Naive thymus-derived CD4-positive, alpha-beta T cell (primary cell): ENCODE measurements at regions not wholly inside any gene's neighbourhood (a gene's known extent, or its start where the extent isn't known, plus 50 kb on each side); places are given as distances from the start of the nearest gene placed in this dataset.

Source experiments
- ATAC-seq: fragments of 150-1000 bp; cut with Tn5 transposase; 2 replicates; pipeline ENCODE4 v1.10.0; 2021; ENCODE audit warnings: mild to moderate bottlenecking, moderate library complexity
- CTCF ChIA-PET: fragments of 350-600 bp; sonication (Branson Sonifier 250); formaldehyde crosslinking; loops from one replicate; lab custom pipeline; 2021; ENCODE audit warnings: antibody characterized with exemption; lab: Charles Lee
- POLR2A ChIA-PET: fragments of 350-600 bp; sonication (Branson Sonifier 250); formaldehyde crosslinking; loops from one replicate; lab custom pipeline; 2021; ENCODE audit warnings: antibody characterized with exemption, inconsistent platforms; lab: Charles Lee
- DNase-seq, 9 donors: peaks; one replicate each; pipeline versions ENCODE4 v3.0.0 to v3.0.0-alpha.2; 2020 to 2022; ENCODE audit warnings: mixed read lengths in 1 of 9
- H3K27ac ChIP-seq: one replicate; pipeline ENCODE4 v1.7.0; 2013; ENCODE audit warnings: mild to moderate bottlenecking, low read depth, low read length, moderate library complexity
- H3K27me3 ChIP-seq, 2 donors: one replicate each; pipeline ENCODE4 v1.7.0; 2013; ENCODE audit warnings: low read length in 2 of 2, mild to moderate bottlenecking in 2 of 2, moderate library complexity in 2 of 2; ENCODE audit not compliant: control insufficient read depth in 2 of 2, insufficient read depth in 2 of 2
- H3K36me3 ChIP-seq, 3 experiments: 1 replicate in 2 of 3; 2 replicates in 1 of 3; pipeline ENCODE4 v1.7.0; 2013; ENCODE audit warnings: low read length in 3 of 3, mild to moderate bottlenecking in 3 of 3, moderate library complexity in 1 of 3; ENCODE audit not compliant: insufficient read depth in 3 of 3, control insufficient read depth in 2 of 3
- H3K4me1 ChIP-seq, 2 donors: one replicate each; pipeline ENCODE4 v1.7.0; 2013; ENCODE audit warnings: low read length in 2 of 2, mild to moderate bottlenecking in 2 of 2, moderate library complexity in 1 of 2; ENCODE audit not compliant: control insufficient read depth in 2 of 2, insufficient read depth in 2 of 2
- H3K4me3 ChIP-seq: 2 replicates; pipeline ENCODE4 v1.7.0; 2013; ENCODE audit warnings: mild to moderate bottlenecking, low read length
- H3K9me3 ChIP-seq, 3 experiments: 1 replicate in 2 of 3; 2 replicates in 1 of 3; pipeline ENCODE4 v1.7.0; 2013; ENCODE audit warnings: low read length in 3 of 3; ENCODE audit not compliant: control insufficient read depth in 2 of 3
- H3K27ac Mint-ChIP-seq, 9 donors: one replicate each; pipeline ENCODE4 v1.8.0; 2020 to 2022; ENCODE audit warnings: mixed read lengths in 9 of 9, mild to moderate bottlenecking in 8 of 9, moderate library complexity in 5 of 9, inconsistent platforms in 2 of 9
- H3K27me3 Mint-ChIP-seq, 5 donors: one replicate each; pipeline ENCODE4 v1.8.0; 2021 to 2022; ENCODE audit warnings: mixed read lengths in 5 of 5, mild to moderate bottlenecking in 1 of 5
- H3K36me3 Mint-ChIP-seq, 5 donors: one replicate each; pipeline ENCODE4 v1.8.0; 2020 to 2022; ENCODE audit warnings: mixed read lengths in 5 of 5, mild to moderate bottlenecking in 3 of 5, inconsistent platforms in 1 of 5
- H3K4me1 Mint-ChIP-seq, 7 donors: one replicate each; pipeline ENCODE4 v1.8.0; 2020 to 2022; ENCODE audit warnings: mixed read lengths in 7 of 7, mild to moderate bottlenecking in 3 of 7, inconsistent platforms in 1 of 7
- H3K4me3 Mint-ChIP-seq, 10 donors: one replicate each; pipeline ENCODE4 v1.8.0; 2020 to 2022; ENCODE audit warnings: mild to moderate bottlenecking in 10 of 10, mixed read lengths in 10 of 10, moderate library complexity in 6 of 10, inconsistent platforms in 2 of 10
- H3K9me3 Mint-ChIP-seq, 11 donors: one replicate each; pipeline ENCODE4 v1.8.0; 2020 to 2022; ENCODE audit warnings: mixed read lengths in 11 of 11, mild to moderate bottlenecking in 4 of 11, inconsistent platforms in 1 of 11, moderate library complexity in 1 of 11
- intact Hi-C, 2 donors: fragments of 100-400 bp; cut with micrococcal nuclease; formaldehyde crosslinking; loops; one replicate each; pipeline ENCODE4 v1.15.1; 2023

DNA sequence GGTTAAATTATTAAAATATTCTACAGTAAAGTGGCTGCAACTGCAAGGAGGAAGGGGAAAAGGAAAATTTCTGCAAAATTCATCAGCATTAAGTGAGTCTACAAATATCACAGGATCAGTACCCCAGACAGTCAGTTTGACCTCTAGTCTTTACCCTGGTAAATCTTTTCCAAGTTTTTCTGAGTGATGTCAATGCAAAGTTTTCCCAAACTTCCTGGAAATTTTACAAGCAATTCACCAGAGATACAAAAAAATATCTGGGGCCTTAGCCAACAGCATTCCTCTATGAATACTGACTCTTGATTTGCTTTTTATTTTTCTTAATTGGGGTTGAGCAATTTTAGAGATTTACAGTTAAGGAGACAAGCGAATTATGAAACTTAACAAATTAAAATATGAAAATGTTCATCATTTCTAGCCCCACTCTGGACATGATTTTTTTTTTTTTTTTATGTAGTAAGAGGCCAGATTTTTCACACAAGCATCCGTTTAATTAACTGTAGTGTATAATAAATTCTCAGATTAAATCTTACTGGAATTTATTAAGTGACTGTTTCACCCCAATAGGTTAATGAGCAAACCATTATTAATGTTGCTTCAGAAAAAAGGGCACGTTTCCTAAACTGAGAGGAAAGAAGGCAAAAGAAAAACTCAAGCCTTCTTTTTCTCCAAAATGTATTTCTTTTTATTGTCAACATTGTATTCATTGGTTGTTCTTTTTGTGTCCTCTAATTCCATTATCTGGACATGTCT lies 539.5 kb upstream of the FZD8 start:
- POLR2A ChIA-PET: no interaction called here
- no peak overlapping the region for H3K4me3 ChIP-seq
- Mint-ChIP-seq H3K4me3 (no peak overlapping the region), H3K4me1 (no peaks in the 10 kb centered on the region), H3K36me3 (no peaks in the 10 kb centered on the region), H3K9me3 (peaks cover 0 to 10% (median 3%) of the 10 kb centered on the region in 11 donors), H3K27me3 (no peaks in the 10 kb centered on the region), H3K27ac (no peak overlapping the region)
- no peaks in the 10 kb centered on the region for H3K9me3 ChIP-seq
- no peak overlapping the region for H3K27ac ChIP-seq
- DNase-seq (no peak), ATAC-seq (no peak)
- no peaks in the 10 kb centered on the region for H3K4me1 ChIP-seq
- intact Hi-C loops: no loop called here
- no peaks in the 10 kb centered on the region for H3K36me3 ChIP-seq
- CTCF ChIA-PET: no interaction called here
- no peaks in the 10 kb centered on the region for H3K27me3 ChIP-seq

DNA sequence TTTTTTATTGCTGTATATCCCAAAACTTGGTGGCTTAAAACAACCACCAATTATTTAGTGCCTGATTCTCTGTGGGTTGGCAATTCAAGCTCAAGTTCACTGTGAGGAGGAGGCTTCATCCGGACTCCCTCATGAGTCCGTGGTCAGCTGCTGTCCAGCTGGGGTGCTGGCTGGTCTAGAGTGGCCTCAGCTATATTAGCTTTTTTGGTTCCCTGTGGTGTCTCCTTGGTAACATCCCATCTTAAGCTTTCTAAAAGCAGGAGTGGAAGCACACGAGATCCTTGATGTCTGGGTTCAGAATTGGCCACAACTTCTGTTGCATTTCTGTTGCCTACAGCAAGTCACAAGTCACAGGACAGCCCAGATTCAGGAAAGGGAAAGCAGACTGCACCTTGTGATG lies 536.5 kb upstream of the FZD8 start:
- CTCF ChIA-PET: no interaction called here
- H3K36me3 Mint-ChIP-seq: no peaks in the 10 kb centered on the region

DNA sequence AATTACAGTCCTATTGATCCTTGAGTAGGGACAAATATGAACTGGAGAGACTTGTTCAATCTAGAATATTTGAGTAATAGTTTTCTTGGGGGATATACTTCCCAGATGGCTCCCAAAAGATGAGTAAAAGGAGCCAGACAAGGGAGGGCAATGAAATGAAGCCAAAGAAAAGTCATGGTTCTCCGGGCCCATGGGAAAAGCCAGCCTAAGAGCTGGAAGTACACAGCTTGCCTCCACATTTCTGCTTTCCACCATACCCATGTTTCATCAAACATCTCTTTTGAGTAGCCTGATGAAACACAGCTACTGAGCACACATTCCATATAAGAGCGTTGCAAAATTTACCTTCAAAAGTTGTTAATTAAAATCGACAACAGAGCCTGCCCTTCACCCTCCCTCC lies 535.0 kb upstream of the FZD8 start:
- Mint-ChIP-seq H3K27me3 (no peaks in the 10 kb centered on the region), H3K9me3 (peaks cover 0 to 18% (median 2%) of the 10 kb centered on the region in 11 donors), H3K27ac (no peak overlapping the region), H3K4me1 (no peaks in the 10 kb centered on the region), H3K36me3 (no peaks in the 10 kb centered on the region), H3K4me3 (no peak overlapping the region)
- POLR2A ChIA-PET: no interaction called here
- H3K4me3 ChIP-seq: no peak overlapping the region
- H3K36me3 ChIP-seq: no peaks in the 10 kb centered on the region
- no peak overlapping the region for H3K27ac ChIP-seq
- no peak for DNase-seq
- CTCF ChIA-PET: no interaction called here
- no peak for ATAC-seq
- H3K27me3 ChIP-seq: no peaks in the 10 kb centered on the region
- H3K4me1 ChIP-seq: no peaks in the 10 kb centered on the region
- intact Hi-C loops: no loop called here
- H3K9me3 ChIP-seq: no peaks in the 10 kb centered on the region

More for the DNA sequence above, 536.5 kb upstream of the FZD8 start:
- H3K4me3 ChIP-seq: no peak overlapping the region
- no peaks in the 10 kb centered on the region for H3K9me3 ChIP-seq
- Mint-ChIP-seq H3K27ac (no peak overlapping the region), H3K4me3 (no peak overlapping the region), H3K27me3 (no peaks in the 10 kb centered on the region), H3K4me1 (no peaks in the 10 kb centered on the region), H3K9me3 (peaks cover 0 to 18% (median 3%) of the 10 kb centered on the region in 11 donors)
- POLR2A ChIA-PET: no interaction called here
- H3K36me3 ChIP-seq: no peaks in the 10 kb centered on the region
- no peaks in the 10 kb centered on the region for H3K4me1 ChIP-seq
- H3K27ac ChIP-seq: no peak overlapping the region
- ATAC-seq: no peak
- no peak for DNase-seq
- H3K27me3 ChIP-seq: no peaks in the 10 kb centered on the region
- intact Hi-C loops: no loop called here

DNA sequence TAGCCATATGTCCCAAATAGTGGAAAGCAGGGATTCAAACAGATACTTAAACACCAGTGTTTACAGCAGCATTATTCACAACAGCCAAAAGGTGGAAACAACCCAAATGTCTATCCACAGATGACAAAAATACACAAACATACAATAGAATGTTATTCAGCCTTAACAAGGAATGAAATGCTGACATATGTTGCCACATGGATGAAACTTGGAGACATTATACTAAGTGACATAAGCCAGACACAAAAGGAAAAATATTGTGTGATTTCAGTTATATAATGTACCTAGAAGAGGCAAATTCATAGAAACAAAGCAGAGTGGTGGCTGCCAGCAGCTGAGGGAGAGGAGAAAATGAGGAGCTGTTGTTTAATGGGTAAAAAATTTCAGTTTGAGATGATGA lies 533.9 kb upstream of the FZD8 start:
- no peak overlapping the region for H3K27ac ChIP-seq
- POLR2A ChIA-PET: no interaction called here
- intact Hi-C loops: no loop called here
- H3K4me1 ChIP-seq: no peaks in the 10 kb centered on the region
- H3K27ac Mint-ChIP-seq: no peak overlapping the region
- no peaks in the 10 kb centered on the region for H3K36me3 ChIP-seq
- no peaks in the 10 kb centered on the region for H3K27me3 ChIP-seq
- no peaks in the 10 kb centered on the region for H3K4me1 Mint-ChIP-seq
- no peak overlapping the region for H3K4me3 ChIP-seq
- H3K9me3 Mint-ChIP-seq: peaks cover 0 to 18% (median 2%) of the 10 kb centered on the region in 11 donors
- ATAC-seq (no peak), DNase-seq (no peak)
- no peaks in the 10 kb centered on the region for H3K36me3 Mint-ChIP-seq
- CTCF ChIA-PET: no interaction called here
- no peak overlapping the region for H3K4me3 Mint-ChIP-seq
- no peaks in the 10 kb centered on the region for H3K9me3 ChIP-seq
- no peaks in the 10 kb centered on the region for H3K27me3 Mint-ChIP-seq

DNA sequence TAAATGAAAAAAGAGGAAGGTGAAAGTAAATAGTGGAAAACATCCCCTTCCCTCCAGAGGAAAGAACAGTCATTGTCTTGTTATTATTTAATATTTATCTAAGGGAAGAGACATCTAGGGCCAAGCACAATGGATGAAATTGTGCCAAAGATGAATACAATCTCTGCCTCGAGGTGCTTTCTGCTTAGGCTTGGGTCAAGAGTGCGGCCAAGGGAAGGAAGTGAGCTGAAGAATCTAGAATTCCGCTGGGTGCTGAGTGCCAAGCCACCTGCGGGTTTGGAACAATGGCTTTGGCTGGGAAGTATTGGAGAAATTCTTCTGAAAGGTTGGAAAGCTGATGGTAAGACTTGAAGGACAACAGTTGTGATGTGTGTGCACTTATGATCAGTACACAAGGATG lies 531.3 kb upstream of the FZD8 start:
- H3K27ac ChIP-seq: no peak overlapping the region
- H3K9me3 ChIP-seq: no peaks in the 10 kb centered on the region
- no peak overlapping the region for H3K4me3 ChIP-seq
- POLR2A ChIA-PET: no interaction called here
- Mint-ChIP-seq H3K27me3 (no peaks in the 10 kb centered on the region), H3K9me3 (peaks cover 0 to 18% (median 3%) of the 10 kb centered on the region in 11 donors), H3K27ac (no peak overlapping the region), H3K4me3 (no peak overlapping the region), H3K36me3 (no peaks in the 10 kb centered on the region), H3K4me1 (no peaks in the 10 kb centered on the region)
- H3K4me1 ChIP-seq: no peaks in the 10 kb centered on the region
- H3K36me3 ChIP-seq: no peaks in the 10 kb centered on the region
- no peak for ATAC-seq
- intact Hi-C loops: no loop called here
- CTCF ChIA-PET: no interaction called here
- H3K27me3 ChIP-seq: no peaks in the 10 kb centered on the region
- DNase-seq: no peak

DNA sequence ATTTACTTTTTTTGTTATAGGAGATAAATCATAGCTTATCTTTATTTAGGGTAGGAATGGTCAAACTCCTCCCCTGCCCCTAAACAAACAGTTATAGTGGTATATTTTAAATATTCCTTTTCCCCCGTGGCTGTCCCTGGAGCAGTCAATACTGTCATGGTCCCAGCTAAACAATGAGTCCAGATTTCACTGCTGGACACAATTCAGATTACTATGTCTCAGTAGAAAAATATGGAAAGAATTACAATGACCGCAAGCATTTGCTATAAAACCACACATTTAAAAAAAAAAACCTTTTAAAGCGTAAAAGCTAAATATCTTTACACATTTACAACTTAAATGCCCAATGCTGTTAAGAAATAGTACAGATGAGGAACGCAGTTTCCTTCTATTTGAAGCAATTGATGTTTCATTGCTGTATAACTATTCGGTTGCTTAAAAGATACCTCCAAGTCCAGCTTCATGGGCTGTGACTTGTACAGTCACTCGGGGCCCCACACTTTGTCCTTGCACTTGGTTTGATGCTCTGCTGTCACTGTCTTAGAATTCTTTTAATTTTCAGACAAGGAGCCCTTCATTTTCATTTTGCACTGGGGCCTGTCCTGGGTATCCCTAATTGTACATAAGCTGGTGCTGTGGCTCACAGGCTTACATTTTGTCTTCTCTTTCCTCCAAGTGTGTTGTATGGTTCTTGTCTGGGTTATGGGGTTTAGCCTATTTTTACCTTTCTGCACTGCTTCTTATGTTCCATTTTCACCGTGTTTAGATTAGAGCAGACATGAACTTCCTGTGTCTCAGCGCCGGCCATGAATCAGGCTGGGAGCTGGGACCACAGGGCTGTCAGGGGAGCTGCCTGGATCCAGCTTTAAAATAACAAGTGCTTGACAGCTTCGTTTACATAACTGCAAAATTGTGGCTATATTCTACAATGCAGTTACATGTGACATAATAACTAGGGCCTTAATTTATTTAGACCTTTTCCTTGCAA lies 530.2 kb upstream of the FZD8 start:
- Histone ChIP-seq H3K27ac (no peak overlapping the region), H3K4me1 (no peaks in the 10 kb centered on the region), H3K9me3 (no peaks in the 10 kb centered on the region), H3K27me3 (no peaks in the 10 kb centered on the region), H3K4me3 (no peak overlapping the region), H3K36me3 (no peaks in the 10 kb centered on the region)
- Mint-ChIP-seq H3K36me3 (no peaks in the 10 kb centered on the region), H3K27ac (no peak overlapping the region), H3K4me1 (no peaks in the 10 kb centered on the region), H3K9me3 (peaks cover 0 to 14% (median 3%) of the 10 kb centered on the region in 11 donors), H3K27me3 (no peaks in the 10 kb centered on the region), H3K4me3 (no peak overlapping the region)
- ATAC-seq: no peak
- CTCF ChIA-PET: no interaction called here
- POLR2A ChIA-PET: no interaction called here
- no peak for DNase-seq
- intact Hi-C loops: no loop called here
